Hepatocyte (in vitro differentiated cells): ENCODE measurements at regions not wholly inside any gene's neighbourhood (a gene's known extent, or its start where the extent isn't known, plus 50 kb on each side); places are given as distances from the start of the nearest gene placed in this dataset.

Source experiments
- EZH2 ChIP-seq: fragments of 200-600 bp; sonication (generic); IDR thresholded peaks from 2 replicates; pipeline ENCODE4 v1.6.1; 2016; ENCODE audit warnings: antibody characterized with exemption, mild to moderate bottlenecking, borderline replicate concordance
- TF ChIP-seq, protein P1 (sequence below): fragments of 200-600 bp; sonication (generic); IDR thresholded peaks from 2 replicates; pipeline ENCODE4 v1.5.1; 2016; ENCODE audit warnings: antibody characterized with exemption, mild to moderate bottlenecking; ENCODE audit not compliant: poor library complexity

DNA sequence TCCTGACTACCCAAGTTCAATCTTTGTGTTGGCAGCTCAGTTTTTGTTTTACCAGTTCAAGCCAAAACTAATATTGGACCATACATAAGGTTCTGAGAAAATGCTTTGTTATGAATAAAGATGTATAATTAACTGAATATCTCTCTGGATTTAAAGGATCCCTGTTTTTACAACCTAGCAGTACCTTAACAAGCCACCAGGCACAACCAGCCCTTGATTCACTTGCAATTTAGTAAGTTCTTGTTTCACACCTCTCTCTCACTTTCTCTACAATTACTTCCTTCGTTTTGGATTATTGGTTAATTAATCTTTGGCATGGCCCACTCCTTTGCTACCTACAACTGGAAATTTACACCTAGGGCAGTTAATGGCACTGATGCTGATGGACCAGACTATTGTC is 531.9 kb downstream of the SQOR start:
- TF ChIP-seq, protein P1, sequence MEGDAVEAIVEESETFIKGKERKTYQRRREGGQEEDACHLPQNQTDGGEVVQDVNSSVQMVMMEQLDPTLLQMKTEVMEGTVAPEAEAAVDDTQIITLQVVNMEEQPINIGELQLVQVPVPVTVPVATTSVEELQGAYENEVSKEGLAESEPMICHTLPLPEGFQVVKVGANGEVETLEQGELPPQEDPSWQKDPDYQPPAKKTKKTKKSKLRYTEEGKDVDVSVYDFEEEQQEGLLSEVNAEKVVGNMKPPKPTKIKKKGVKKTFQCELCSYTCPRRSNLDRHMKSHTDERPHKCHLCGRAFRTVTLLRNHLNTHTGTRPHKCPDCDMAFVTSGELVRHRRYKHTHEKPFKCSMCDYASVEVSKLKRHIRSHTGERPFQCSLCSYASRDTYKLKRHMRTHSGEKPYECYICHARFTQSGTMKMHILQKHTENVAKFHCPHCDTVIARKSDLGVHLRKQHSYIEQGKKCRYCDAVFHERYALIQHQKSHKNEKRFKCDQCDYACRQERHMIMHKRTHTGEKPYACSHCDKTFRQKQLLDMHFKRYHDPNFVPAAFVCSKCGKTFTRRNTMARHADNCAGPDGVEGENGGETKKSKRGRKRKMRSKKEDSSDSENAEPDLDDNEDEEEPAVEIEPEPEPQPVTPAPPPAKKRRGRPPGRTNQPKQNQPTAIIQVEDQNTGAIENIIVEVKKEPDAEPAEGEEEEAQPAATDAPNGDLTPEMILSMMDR: no peak
- no peak for TF ChIP-seq EZH2
